HFF-Myc (cell line): ENCODE measurements at regions not wholly inside any gene's neighbourhood (a gene's known extent, or its start where the extent isn't known, plus 50 kb on each side); places are given as distances from the start of the nearest gene placed in this dataset.

ENCODE experiments used
- DNase-seq: peaks from one replicate; pipeline ENCODE4 v3.0.0-alpha.2; 2011; ENCODE audit warnings: low read depth; ENCODE audit errors: extremely low read depth
- H3K4me3 ChIP-seq: replicated peaks from 2 replicates; pipeline ENCODE4 v1.5.1; 2011; ENCODE audit warnings: low read depth, mild to moderate bottlenecking, control low read depth, low read length
- CTCF ChIP-seq: IDR thresholded peaks from 2 replicates; pipeline ENCODE4 v1.5.1; 2012; ENCODE audit warnings: mild to moderate bottlenecking, low read depth, low read length, control low read depth; ENCODE audit errors: missing control alignments

DNA sequence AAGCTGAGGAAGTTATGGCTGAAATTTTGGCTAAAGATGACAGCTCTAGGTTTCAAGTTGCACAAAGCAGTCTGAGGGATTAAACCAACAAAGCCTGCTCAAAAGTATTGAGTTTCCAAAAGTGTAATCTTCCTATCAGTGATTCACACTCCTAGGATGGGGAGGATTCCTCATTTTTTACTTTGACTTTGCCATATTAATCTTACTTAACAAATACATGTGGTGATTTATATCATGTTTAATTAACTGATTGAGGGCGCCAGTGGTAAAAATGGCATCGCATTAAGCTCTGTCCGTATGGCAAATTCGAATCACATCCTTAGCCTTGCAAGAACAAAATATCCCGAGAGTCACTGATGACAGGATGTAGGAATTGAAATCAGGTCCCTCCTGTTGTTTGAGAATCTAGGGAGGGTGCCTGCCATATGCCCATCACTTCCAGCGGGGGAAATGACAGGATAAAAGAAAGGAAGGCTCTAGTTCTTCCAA, 78.1 kb upstream of the ETAA1 start:
- DNase-seq: no peak

GRCh38 chr2:67320861-67321587, 76.1 kb upstream of the ETAA1 start:
- TF ChIP-seq CTCF: no peak
- DNase-seq: no peak
- no peak overlapping the region for H3K4me3 ChIP-seq

More for the DNA sequence above, 78.1 kb upstream of the ETAA1 start:
- no peak overlapping the region for H3K4me3 ChIP-seq
- no peak for TF ChIP-seq CTCF

- H3K4me3 ChIP-seq: no peak overlapping the region
- no peak for DNase-seq
- no peak for TF ChIP-seq CTCF
Observed at GRCh38 chr2:67321588-67321903, 75.6 kb upstream of the ETAA1 start.

DNA sequence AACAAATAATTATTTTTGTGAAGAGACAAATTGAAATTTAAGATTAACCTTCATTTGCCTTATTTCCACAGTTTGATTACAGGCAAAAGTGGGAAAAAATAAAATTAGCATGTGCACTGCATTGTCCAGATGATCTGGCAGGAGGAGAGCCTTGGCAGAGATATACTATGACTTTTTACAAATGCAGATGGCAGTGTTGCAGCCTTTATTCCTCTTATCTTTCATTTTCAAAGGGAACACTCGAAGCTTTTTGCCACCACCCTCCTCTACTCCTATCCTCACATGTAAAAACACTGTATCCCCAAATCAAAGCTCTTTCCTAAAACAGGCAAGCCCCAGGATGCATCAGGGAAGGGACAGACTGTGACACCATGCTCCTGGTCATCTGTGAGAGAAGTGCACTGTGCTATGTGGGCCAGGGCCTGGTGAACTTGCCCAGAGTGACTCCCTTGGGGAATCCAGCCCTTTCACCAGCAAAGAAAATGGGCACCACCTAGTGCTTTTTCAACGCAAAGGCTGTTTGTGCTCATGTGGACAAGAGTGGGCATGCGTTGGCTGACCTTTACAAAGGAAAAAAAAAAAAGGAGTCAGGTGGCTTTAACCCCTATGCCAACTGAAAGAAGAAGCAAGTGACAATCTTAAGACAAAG, 74.7 kb upstream of the ETAA1 start:
- peak; percentile 45 for DNase-seq
- no peak overlapping the region for H3K4me3 ChIP-seq
- TF ChIP-seq CTCF: peak; percentile 51

DNA sequence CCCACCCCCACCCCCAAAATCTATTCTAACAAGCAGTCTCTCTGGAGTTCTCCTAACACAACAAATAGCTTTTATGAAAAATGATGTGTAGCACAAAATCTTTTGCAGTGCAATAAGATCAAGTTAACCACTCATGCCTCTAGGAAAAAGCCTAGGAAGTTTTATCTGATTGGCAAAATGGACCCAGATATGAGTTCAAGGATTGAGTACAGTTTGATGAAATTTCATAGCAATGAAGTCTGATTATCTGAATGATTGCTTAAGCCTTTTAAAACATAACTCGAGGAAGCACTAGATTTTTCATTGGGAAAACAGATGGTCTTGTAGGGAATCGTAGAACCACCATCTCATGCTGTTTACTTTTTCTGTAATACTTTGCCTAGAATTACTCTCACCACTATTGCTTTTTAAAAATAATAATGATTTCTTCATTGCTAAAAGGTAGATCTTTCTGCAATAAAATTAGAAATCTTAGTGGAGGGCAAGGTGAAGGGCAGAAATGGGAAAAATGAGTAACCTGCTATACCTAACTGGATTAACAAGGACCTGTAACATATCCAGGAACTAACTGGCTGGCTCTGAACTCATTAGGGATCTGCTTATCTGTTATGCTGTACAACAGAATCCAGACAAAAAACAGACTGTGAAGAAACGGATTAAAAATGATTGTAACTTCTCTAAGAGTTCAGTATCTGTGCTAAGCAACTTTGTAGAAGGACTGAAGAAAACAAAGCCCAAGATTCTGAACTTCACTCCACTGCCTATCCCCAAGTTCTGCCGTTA, 73.7 kb upstream of the ETAA1 start:
- no peak overlapping the region for H3K4me3 ChIP-seq
- no peak for DNase-seq
- TF ChIP-seq CTCF: no peak

DNA sequence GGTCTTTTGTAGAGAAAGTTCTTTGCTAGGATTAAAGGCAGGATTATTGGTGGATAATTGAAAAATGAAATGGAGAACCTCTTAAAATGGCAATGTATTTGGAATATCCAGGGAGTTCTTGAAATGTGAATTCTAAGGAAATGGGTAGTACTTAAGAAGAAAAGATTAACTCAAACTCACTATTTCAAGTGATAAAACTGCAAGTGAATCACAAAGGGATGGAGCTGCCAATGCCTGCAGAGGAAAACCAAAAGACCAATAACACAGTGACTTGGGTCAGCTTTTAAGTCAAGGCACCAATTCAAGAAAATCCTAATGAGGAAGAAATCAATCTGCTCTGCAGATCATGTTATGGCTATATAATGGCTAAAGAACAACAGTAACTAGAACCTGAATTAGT, 67.6 kb upstream of the ETAA1 start:
- H3K4me3 ChIP-seq: no peak overlapping the region
- DNase-seq: no peak
- TF ChIP-seq CTCF: no peak
